Eye (tissue), 1 donor: ENCODE measurements at regions not wholly inside any gene's neighbourhood (a gene's known extent, or its start where the extent isn't known, plus 50 kb on each side); places are given as distances from the start of the nearest gene placed in this dataset.
"Not testable (repeated sequence)": the region's sequence is repeated elsewhere in the genome, so short reads cannot be mapped to it uniquely, and the experiment has no call there.

ENCODE experiments used
- DNase-seq: peaks from one replicate; pipeline ENCODE4 v3.0.0-alpha.2; 2015

DNA sequence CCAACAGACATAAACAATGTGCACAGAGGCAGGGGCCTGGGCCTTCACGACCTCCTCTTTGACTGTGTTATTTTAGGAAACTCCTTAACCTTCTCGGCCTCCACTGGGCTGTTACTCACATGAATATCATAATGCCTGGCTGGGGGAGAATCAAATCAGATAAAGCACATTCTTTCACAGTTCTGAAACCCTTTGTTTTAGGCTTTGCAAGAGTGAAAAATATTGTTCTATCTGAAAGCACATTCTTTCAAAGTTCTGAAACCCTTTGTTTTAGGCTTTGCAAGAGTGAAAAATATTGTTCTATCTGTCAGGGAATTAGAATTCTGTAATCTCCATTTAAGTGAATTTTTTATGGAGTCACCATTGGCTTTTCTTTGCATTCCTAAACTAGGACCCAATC is 50.7 kb upstream of the SYNDIG1 start:
- DNase-seq, result no peak

DNA sequence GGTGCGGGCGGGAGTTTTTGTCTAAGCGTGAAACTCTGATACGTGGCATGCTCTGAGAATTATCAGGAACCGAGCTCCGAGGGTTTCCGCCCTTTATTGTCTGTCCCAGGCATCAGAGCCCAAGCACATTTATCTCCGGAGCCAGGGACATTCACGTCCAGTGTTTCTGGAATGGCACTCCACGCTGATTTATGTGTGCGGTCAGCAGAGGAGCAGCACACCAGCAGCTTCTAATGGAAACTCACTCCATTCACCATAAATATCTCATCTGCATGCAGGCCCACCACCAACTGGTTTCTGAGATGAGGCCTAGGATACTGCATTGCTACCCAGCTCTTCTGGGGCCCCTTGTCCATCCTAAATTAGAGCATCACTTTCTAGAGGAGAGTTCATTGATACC is 51.9 kb upstream of the SYNDIG1 start:
- DNase-seq, result no peak

- DNase-seq, result not testable (repeated sequence)
Measured at GRCh38 chr20:24415444-24415843, 54.0 kb upstream of the SYNDIG1 start.

DNA sequence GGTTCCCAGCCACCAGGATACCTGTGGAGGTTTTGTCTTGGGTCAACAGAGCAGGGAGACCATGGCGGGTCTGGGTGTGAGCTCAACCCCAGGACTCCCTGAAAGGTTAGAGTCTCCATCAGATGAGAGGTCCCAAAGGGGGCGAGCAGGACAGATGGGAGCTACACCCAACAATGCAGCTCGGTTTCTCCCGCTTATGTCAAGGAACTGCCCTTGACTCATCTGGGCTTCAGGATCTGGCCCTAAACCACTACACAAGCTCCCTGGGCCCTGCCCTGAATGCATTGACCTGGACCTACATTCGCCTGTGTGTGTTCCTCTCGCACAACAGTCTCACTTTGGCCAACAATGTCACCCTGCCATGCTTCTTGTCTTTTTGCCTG is 57.6 kb upstream of the SYNDIG1 start:
- DNase-seq, result no peak

GRCh38 chr20:24411003-24411833 is 58.2 kb upstream of the SYNDIG1 start:
- no peak for DNase-seq

- DNase-seq, result no peak
Measured at GRCh38 chr20:24407151-24407550, 62.3 kb upstream of the SYNDIG1 start.

DNA sequence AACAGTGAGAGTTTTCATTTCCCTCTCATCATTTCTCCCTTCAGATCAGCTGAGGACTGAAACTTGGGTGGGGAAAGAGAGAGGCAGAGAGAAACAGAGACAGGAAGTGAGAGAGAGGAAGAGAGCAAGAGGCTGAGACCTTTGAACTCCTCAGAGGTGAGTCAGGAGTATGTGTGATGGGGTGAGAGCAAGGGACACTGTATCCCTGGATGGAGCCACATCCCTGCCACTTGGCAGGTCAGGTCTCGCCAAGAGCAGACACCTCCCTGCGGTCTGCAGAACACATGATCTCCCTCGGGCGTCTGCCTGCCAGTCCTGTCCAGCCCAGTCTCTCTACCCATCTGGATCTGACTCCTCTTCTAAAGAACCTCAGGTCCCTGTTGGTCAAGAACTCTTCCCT is 62.7 kb upstream of the SYNDIG1 start:
- no peak for DNase-seq

DNA sequence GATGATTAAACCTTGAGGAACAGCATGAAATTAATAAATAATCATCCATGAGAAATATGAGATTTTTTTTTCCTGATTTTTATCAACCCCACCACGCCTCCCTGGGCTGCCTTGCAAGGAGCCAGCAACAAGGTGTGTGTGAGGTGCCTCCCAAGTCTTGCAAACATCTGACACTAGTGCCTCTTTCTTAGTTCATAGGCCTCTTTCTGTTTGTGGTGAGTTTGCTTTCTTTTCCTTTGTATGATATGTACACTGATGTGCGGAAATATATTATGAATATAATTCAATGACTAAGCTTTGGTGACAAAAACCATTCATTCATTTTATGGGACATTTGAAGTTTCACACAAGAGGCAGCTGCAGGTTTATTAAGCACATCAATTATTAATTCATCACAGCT is 63.2 kb upstream of the SYNDIG1 start:
- no peak for DNase-seq

DNA sequence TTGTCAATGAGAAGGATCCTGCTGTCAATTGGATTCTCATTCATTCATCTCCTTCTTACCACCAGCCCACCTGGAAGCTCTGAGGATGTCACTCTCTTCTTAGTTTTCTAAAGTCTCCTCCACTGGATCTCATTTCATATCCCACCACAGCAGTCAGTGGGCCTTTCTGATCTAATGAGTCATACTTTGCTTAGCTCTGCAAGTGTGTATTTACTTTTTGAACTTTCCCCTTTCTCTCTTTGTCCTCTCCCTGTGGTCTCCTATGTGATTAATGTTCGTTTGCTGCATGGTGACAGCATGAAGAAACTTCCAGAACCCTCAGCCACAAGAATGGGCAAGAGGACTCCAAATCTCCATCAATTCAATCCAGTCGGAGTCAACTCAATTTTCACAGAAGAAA is 63.6 kb upstream of the SYNDIG1 start:
- no peak for DNase-seq

DNA sequence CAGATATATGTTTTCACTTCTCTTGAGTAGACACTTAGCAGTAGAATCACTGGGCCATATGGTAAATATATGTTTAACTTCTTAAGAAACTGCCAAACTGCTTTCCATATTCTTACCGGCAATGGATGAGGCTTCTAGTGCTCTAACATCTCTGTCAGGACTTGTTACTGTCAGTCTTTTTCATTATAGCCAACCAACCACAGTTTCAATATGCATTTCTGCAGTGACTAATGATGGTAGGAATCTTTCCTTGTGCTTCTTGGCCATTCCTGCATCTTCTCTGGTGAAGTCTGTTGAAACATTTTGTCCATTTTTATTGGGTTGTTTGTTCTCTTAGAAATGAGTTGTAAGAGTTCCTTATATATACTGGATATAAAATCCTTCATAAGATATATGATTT is 66.0 kb upstream of the SYNDIG1 start:
- DNase-seq, result no peak

DNA sequence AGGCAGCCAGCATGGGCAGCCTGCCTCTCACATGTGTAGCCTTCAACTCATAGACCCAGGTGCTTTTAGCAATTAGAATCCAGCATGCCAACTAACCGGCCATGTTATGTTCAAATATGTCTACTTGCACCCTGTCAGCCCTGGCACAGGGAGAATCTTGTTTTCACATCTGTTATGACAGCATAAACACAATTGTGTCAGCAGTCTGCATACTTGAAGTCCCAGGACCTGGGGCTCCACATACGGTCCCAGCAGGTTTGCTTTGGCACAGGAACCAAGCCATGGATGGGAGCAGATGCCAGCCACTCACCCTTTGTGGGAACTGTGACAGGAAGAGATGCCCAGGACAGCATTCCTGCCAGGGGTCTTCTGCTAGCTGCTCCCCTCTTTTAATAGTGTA is 67.2 kb upstream of the SYNDIG1 start:
- no peak for DNase-seq

DNA sequence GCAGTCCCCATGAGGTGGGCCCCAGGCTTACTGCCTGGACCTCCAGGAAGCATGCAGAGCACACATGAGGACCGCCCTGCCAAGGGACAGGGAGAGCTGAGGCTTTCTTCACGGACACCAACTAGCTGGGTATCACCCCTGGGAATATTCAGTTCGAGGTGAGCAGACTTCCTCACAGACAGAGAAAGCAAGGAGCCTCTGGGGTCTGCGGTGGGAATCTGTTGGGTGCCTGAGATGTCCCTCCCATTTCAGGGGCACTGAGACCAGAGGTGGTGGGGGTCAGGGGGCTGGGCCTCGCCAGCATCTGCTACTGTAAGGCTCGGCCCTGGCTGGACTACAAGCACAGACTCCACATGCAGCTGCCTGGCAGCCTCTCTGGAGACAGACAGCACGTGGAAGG is 74.3 kb upstream of the SYNDIG1 start:
- DNase-seq, result no peak

DNA sequence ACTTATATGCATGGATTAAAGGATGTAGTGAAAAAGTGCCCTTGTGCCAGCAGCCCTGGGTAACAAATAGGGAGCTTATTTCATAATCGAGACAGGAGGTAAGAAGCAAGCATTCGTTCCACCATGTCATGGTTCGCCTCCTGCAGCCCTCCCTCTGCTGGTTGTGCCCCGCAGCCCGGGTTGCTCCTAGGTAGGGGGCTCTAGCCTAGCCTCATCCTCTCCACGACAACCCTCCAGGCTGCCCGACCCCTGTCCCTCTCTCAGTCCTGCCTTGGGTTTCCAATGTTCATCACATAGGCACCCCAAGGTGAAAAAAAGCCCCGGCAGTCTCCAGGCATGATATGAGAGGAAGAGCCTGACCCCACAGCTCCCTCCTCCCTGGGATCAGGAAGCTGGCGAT is 75.5 kb upstream of the SYNDIG1 start:
- no peak for DNase-seq

DNA sequence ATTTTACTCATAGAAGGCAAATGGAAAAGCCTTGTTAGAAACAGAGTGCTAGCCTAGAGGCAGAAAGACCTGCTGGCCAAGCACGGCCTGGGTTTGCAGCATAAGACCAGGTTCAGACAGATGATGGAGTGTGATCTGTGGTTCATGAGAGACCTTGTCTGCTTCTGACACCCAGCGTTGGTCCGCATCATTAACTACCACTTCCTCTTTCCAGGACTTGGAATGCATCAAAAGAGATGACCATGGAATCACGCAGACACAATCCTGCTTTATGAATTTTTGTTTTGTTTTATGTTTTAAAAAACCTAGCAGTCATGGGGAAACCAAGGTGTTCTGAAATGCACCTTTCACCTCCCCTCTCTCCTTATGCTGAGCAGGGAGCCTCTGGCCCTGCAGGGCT is 76.8 kb upstream of the SYNDIG1 start:
- no peak for DNase-seq

- no peak for DNase-seq
Measured at GRCh38 chr20:24389686-24390085, 79.7 kb upstream of the SYNDIG1 start.

- no peak for DNase-seq
Measured at GRCh38 chr20:24388828-24389380, 80.5 kb upstream of the SYNDIG1 start.

- peak; percentile 50 for DNase-seq
Measured at GRCh38 chr20:24385547-24385946, 83.9 kb upstream of the SYNDIG1 start.

- DNase-seq, result no peak
Measured at GRCh38 chr20:24384865-24385264, 84.6 kb upstream of the SYNDIG1 start.

DNA sequence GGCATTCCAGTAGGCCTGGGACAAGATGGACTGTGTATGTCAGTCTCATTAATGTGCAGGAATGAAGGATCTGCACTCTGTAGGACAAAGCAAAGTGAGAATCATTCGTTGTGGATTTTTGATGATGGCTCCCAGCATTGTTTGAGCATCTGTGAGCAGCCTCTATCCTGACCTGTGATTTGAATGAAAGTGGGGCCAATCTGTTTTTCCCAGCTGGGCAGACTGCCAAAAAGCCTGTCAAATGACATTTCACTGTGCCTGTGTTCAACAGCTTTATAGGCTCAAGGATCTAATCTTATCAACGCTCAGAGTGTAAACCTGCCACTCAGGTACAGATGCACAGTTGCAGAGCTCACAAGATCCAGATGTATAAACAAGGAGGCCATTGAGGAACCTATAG is 86.7 kb upstream of the SYNDIG1 start:
- peak; percentile 73 for DNase-seq

GRCh38 chr20:24382331-24382730 is 87.1 kb upstream of the SYNDIG1 start:
- peak; percentile 37 for DNase-seq

DNA sequence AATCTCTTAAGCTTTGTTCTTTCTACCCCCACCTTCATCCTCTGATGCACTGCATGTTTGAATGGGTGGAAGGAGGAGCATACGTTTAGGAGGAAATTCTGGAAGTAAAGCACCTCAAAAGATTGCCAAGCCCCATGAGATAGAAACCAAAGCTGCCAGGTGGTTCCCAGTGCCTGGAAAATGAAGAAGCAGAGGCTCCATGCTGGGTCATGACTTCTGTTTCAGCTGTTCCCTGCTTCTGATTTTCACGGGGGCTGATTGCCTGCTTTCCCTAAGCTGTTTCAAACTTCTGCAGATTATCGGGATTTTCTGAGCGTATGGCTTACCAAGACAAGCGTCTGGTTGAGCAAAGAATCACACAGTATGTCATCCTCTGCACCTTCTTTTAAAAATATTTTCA is 87.5 kb upstream of the SYNDIG1 start:
- DNase-seq, result no peak

DNA sequence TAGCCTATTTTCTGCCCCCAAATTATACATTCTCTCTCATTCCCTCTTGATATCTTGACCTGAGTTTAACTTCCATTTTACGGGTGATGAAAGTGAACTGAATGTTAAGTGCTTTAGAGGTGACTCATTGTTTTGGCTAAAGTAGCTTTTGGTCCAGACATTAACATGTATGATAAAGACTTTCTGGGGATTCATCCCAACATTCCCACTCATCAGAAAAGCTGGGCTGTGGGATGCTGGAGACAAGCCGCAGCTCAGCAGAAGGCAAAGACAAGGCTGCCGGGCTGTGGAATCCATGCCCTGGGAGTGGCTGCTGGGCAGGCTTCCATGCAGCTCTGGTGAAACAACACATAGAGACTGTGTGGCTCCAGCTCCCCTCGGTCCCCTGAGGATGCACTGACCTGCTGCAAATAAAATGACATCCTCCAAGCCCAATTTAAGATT is 89.9 kb upstream of the SYNDIG1 start:
- DNase-seq, result no peak

DNA sequence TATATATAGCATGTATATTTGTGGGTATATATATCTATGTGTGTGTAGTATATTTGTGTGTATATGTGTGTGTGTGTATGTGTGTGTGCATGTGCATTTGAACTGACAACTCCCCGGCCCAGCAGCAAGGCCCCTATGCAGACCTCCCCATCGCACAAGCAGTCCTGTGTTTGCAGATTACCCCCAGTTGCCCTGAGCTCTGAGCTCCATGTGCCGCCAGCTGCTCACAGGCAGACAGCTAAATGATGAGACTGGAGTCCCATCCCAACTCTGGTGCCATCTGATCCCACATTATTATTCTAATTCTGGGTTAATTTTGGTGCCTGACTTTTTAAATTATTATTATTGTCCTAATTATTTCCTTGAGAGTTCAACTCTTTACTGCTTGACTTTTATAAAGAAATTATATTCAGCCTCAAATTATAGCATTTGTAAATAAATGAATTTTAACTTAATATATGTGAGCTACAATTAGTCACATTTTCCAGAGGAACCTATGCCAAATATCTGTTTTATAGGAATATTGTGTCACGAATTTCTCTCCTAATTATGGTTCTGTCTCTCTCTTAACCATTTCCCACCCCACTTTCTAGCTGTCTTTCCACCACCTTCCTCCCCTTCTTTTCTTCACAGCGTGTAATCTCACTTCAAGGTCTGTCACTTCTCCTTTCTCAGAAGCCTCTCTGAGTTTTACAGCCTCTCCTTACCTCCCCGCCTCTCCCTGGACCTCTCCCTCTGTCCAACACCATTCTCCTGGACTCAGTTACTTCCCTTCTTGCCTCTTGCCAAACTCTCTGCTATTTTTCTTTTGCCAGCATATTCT is 90.6 kb upstream of the SYNDIG1 start:
- peak; percentile 38 for DNase-seq
